Liver (tissue), 3 donors: ENCODE measurements at regions not wholly inside any gene's neighbourhood (a gene's known extent, or its start where the extent isn't known, plus 50 kb on each side); places are given as distances from the start of the nearest gene placed in this dataset.

Source experiments
- EGR1 ChIP-seq, 2 donors: IDR thresholded peaks; 2 replicates each; pipeline ENCODE4 v1.6.1; 2016 to 2018; ENCODE audit warnings: antibody characterized with exemption in 2 of 2, low read depth in 2 of 2
- RXRA ChIP-seq, 2 donors: IDR thresholded peaks; 2 replicates each; pipeline ENCODE4 v1.6.1; 2017 to 2018; ENCODE audit warnings: antibody characterized with exemption in 2 of 2, mild to moderate bottlenecking in 1 of 2
- TAF1 ChIP-seq: conservative IDR thresholded peaks from 2 replicates; pipeline ENCODE4 v1.6.1; 2016; ENCODE audit warnings: antibody characterized with exemption, mild to moderate bottlenecking
- TF ChIP-seq, protein P1 (sequence below): fragments of 150-350 bp; IDR thresholded peaks from 2 replicates; pipeline ENCODE4 v1.5.1; 2017; ENCODE audit warnings: improper control_type of control experiment, low read depth, low read length; ENCODE audit not compliant: missing input control
- TF ChIP-seq, protein P2 (sequence below): IDR thresholded peaks from 2 replicates; pipeline ENCODE4 v1.6.1; 2016; ENCODE audit warnings: antibody characterized with exemption
- TF ChIP-seq, protein P3 (sequence below): IDR thresholded peaks from 2 replicates; pipeline ENCODE4 v1.6.1; 2016; ENCODE audit warnings: antibody characterized with exemption
- donor health status: healthy.
- donor health status: healthy.

DNA sequence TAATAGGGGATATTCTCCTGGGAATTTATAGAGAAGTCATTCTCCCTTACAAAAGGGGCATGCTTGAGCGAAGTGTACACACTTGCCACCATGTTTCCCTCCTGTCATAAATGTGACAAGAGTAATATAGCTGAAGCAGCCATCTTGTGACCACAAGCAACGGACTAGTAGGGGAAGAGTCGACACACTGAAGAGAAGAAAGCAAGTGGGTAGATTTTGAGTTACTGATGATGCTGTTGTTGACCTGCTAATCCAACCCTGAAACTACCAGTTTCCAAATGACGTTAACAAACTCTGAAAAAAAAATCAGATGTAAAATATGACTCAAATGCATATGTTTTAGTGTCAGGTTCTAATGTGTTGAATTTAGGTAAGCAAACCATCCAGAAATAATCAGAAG lies 350.4 kb downstream of the CDH10 start:
- TF ChIP-seq, protein P1, sequence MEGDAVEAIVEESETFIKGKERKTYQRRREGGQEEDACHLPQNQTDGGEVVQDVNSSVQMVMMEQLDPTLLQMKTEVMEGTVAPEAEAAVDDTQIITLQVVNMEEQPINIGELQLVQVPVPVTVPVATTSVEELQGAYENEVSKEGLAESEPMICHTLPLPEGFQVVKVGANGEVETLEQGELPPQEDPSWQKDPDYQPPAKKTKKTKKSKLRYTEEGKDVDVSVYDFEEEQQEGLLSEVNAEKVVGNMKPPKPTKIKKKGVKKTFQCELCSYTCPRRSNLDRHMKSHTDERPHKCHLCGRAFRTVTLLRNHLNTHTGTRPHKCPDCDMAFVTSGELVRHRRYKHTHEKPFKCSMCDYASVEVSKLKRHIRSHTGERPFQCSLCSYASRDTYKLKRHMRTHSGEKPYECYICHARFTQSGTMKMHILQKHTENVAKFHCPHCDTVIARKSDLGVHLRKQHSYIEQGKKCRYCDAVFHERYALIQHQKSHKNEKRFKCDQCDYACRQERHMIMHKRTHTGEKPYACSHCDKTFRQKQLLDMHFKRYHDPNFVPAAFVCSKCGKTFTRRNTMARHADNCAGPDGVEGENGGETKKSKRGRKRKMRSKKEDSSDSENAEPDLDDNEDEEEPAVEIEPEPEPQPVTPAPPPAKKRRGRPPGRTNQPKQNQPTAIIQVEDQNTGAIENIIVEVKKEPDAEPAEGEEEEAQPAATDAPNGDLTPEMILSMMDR, result no peak
- TF ChIP-seq, protein P2, sequence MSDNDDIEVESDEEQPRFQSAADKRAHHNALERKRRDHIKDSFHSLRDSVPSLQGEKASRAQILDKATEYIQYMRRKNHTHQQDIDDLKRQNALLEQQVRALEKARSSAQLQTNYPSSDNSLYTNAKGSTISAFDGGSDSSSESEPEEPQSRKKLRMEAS, result no peak
- TF ChIP-seq TAF1 (no peak), EGR1 (IDR thresholded peaks at IDR 0.05; ENCODE audit: low read depth in 2 of 2) (no peak), RXRA (IDR thresholded peaks at IDR 0.05) (no peak)
- TF ChIP-seq, protein P3, sequence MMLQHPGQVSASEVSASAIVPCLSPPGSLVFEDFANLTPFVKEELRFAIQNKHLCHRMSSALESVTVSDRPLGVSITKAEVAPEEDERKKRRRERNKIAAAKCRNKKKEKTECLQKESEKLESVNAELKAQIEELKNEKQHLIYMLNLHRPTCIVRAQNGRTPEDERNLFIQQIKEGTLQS, result no peak
